H9 (cell line): ENCODE measurements at regions not wholly inside any gene's neighbourhood (a gene's known extent, or its start where the extent isn't known, plus 50 kb on each side); places are given as distances from the start of the nearest gene placed in this dataset.

Experiments
- DNase-seq: peaks from one replicate; pipeline ENCODE4 v3.0.0-alpha.2; 2017
- H2AFZ ChIP-seq: one replicate; pipeline ENCODE4 v1.6.1; 2013; ENCODE audit warnings: mild to moderate bottlenecking, low read length, control low read depth, moderate library complexity
- H2AK5ac ChIP-seq: 2 replicates; pipeline ENCODE4 v1.6.1; 2013; ENCODE audit warnings: low read length, control low read depth, mixed read lengths; ENCODE audit not compliant: insufficient read length
- H2BK120ac ChIP-seq: one replicate; pipeline ENCODE4 v1.6.1; 2013; ENCODE audit warnings: low read depth, mild to moderate bottlenecking, low read length, control low read depth, inconsistent platforms; ENCODE audit not compliant: poor library complexity, severe bottlenecking
- H2BK12ac ChIP-seq: 2 replicates; pipeline ENCODE4 v1.6.1; 2013; ENCODE audit warnings: low read length, control low read depth, mixed read lengths, low read depth; ENCODE audit not compliant: insufficient read length
- H2BK15ac ChIP-seq: 2 replicates; pipeline ENCODE4 v1.6.1; 2013; ENCODE audit warnings: low read depth, low read length, control low read depth
- H2BK20ac ChIP-seq: one replicate; pipeline ENCODE4 v1.6.1; 2013; ENCODE audit warnings: low read depth, mild to moderate bottlenecking, low read length, control low read depth, inconsistent platforms; ENCODE audit not compliant: poor library complexity, severe bottlenecking
- H2BK5ac ChIP-seq: 2 replicates; pipeline ENCODE4 v1.6.1; 2013; ENCODE audit warnings: low read length, control low read depth, mixed read lengths; ENCODE audit not compliant: insufficient read length
- H3K14ac ChIP-seq: 2 replicates; pipeline ENCODE4 v1.6.1; 2013; ENCODE audit warnings: low read length, control low read depth; ENCODE audit not compliant: insufficient read depth
- H3K18ac ChIP-seq: 2 replicates; pipeline ENCODE4 v1.6.1; 2013; ENCODE audit warnings: low read depth, mild to moderate bottlenecking, mixed read lengths, low read length, control low read depth; ENCODE audit not compliant: insufficient read length
- H3K23ac ChIP-seq: 2 replicates; pipeline ENCODE4 v1.6.1; 2013; ENCODE audit warnings: low read length, control low read depth, mixed read lengths, low read depth; ENCODE audit not compliant: insufficient read length
- H3K23me2 ChIP-seq: 2 replicates; pipeline ENCODE4 v1.6.1; 2013; ENCODE audit warnings: low read depth, mild to moderate bottlenecking, mixed read lengths, low read length, control low read depth; ENCODE audit not compliant: insufficient read length, poor library complexity, severe bottlenecking
- H3K27ac ChIP-seq: 2 replicates; pipeline ENCODE4 v1.5.1; 2013; ENCODE audit warnings: low read length, control low read depth, mixed read lengths, low read depth; ENCODE audit not compliant: insufficient read length
- H3K27me3 ChIP-seq: 2 replicates; pipeline ENCODE4 v1.6.1; 2013; ENCODE audit warnings: low read length, control low read depth, inconsistent platforms; ENCODE audit not compliant: insufficient read depth
- H3K4ac ChIP-seq: 2 replicates; pipeline ENCODE4 v1.6.1; 2013; ENCODE audit warnings: low read depth, mild to moderate bottlenecking, control low read depth, inconsistent platforms, low read length, moderate library complexity
- H3K4me1 ChIP-seq: 2 replicates; pipeline ENCODE4 v1.6.1; 2013; ENCODE audit warnings: low read length, control low read depth, inconsistent platforms; ENCODE audit not compliant: insufficient read depth
- H3K4me2 ChIP-seq: 2 replicates; pipeline ENCODE4 v1.6.1; 2013; ENCODE audit warnings: low read length, control low read depth, mixed read lengths; ENCODE audit not compliant: insufficient read length, insufficient read depth
- H3K56ac ChIP-seq: 2 replicates; pipeline ENCODE4 v1.6.1; 2013; ENCODE audit warnings: low read depth, mild to moderate bottlenecking, mixed read lengths, low read length, control low read depth; ENCODE audit not compliant: insufficient read length
- H3K79me1 ChIP-seq: 2 replicates; pipeline ENCODE4 v1.6.1; 2013; ENCODE audit warnings: low read depth, mild to moderate bottlenecking, moderate library complexity, low read length, control low read depth, inconsistent platforms; ENCODE audit not compliant: insufficient read depth, poor library complexity, severe bottlenecking
- H3K79me2 ChIP-seq: 2 replicates; pipeline ENCODE4 v1.6.1; 2013; ENCODE audit warnings: low read length, control low read depth, inconsistent platforms; ENCODE audit not compliant: insufficient read depth
- H3K9ac ChIP-seq: 2 replicates; pipeline ENCODE4 v1.6.1; 2013; ENCODE audit warnings: low read length, control low read depth, mixed read lengths; ENCODE audit not compliant: insufficient read length; ENCODE audit errors: extremely low read depth
- H3K9me3 ChIP-seq: one replicate; pipeline ENCODE4 v1.6.1; 2013; ENCODE audit warnings: low read depth, low read length, inconsistent platforms; ENCODE audit not compliant: control insufficient read depth
- H3T11ph ChIP-seq: one replicate; pipeline ENCODE4 v1.6.1; 2013; ENCODE audit warnings: mild to moderate bottlenecking, low read length, control low read depth, inconsistent platforms
- H4K20me1 ChIP-seq: one replicate; pipeline ENCODE4 v1.6.1; 2013; ENCODE audit not compliant: control insufficient read depth, insufficient read length, insufficient read depth
- H4K5ac ChIP-seq: 2 replicates; pipeline ENCODE4 v1.6.1; 2013; ENCODE audit warnings: low read depth, mild to moderate bottlenecking, mixed read lengths, low read length, control low read depth; ENCODE audit not compliant: insufficient read length
- H4K8ac ChIP-seq: replicated peaks from 2 replicates; pipeline ENCODE4 v1.6.1; 2013; ENCODE audit warnings: low read length, control low read depth, mixed read lengths, low read depth; ENCODE audit not compliant: insufficient read length
- H4K91ac ChIP-seq: 2 replicates; pipeline ENCODE4 v1.6.1; 2013; ENCODE audit warnings: low read depth, mild to moderate bottlenecking, moderate library complexity, mixed read lengths, low read length, control low read depth; ENCODE audit not compliant: insufficient read length
- H3K27ac Mint-ChIP-seq, 3 experiments: 2 replicates in 2 of 3; 3 replicates in 1 of 3; pipeline ENCODE4 v1.8.0; 2020 to 2021; ENCODE audit warnings: mixed read lengths in 3 of 3, mild to moderate bottlenecking in 1 of 3, moderate library complexity in 1 of 3
- H3K27me3 Mint-ChIP-seq: 2 replicates; pipeline ENCODE4 v1.8.0; 2021; ENCODE audit warnings: low read depth, mild to moderate bottlenecking, moderate library complexity, mixed read lengths
- H3K36me3 Mint-ChIP-seq, 3 experiments: 2 replicates in 2 of 3; 3 replicates in 1 of 3; pipeline ENCODE4 v1.8.0; 2020 to 2021; ENCODE audit warnings: low read depth in 3 of 3, mixed read lengths in 3 of 3; ENCODE audit not compliant: insufficient read depth in 1 of 3
- H3K4me1 Mint-ChIP-seq, 2 experiments: 2 replicates each; pipeline ENCODE4 v1.8.0; 2020; ENCODE audit warnings: mixed read lengths in 2 of 2
- H3K4me3 Mint-ChIP-seq, 2 experiments: 2 replicates in 1 of 2; 3 replicates in 1 of 2; pipeline ENCODE4 v1.8.0; 2020 to 2021; ENCODE audit warnings: mild to moderate bottlenecking in 2 of 2, mixed read lengths in 2 of 2, moderate library complexity in 1 of 2
- H3K9me3 Mint-ChIP-seq, 2 experiments: 2 replicates in 1 of 2; 3 replicates in 1 of 2; pipeline ENCODE4 v1.8.0; 2020; ENCODE audit warnings: mild to moderate bottlenecking in 2 of 2, mixed read lengths in 2 of 2, moderate library complexity in 1 of 2
- CTCF ChIP-seq: fragments of 200-600 bp; sonication (generic); conservative IDR thresholded peaks from 3 replicates; pipeline ENCODE4 v1.8.0; 2021; ENCODE audit warnings: antibody characterized with exemption, mild to moderate bottlenecking

DNA sequence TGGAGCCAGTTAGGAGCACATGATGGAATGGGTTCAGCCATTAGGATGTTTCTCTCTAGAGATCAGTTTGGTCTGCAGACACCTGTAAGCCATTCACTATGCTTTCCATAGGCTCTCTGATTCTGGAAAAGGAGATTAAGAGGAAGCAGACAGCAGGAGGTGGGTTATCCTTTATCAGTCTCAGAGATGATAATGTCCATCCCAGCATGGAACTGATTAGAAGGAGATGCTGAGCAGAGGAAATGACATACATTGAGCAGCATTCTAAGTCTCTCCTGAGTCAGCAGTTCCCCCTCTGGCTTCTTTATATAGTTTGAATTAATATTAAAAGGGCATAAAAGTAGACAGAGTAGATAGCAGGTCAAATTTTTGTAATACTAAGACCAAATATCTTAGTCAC is 591.1 kb downstream of the GBE1 start:
- no peak overlapping the region for H2AK5ac ChIP-seq
- no peak overlapping the region for H3K14ac ChIP-seq
- Mint-ChIP-seq H3K9me3 (peaks cover 2 to 5% of the 10 kb centered on the region in 2 experiments; a peak in 4 of 5 replicates), H3K27ac (peak overlapping the region in 2 of 3 experiments; percentile 56 to 92; a peak in 3 of 7 replicates), H3K36me3 (peaks cover 0 to 10% (median 7%) of the 10 kb centered on the region in 3 experiments; a peak in 6 of 7 replicates), H3K4me1 (peaks cover 29 to 33% of the 10 kb centered on the region in 2 experiments), H3K27me3 (no peaks in the 10 kb centered on the region), H3K4me3 (no peak overlapping the region)
- H3T11ph ChIP-seq = no peak overlapping the region
- no peak overlapping the region for H2BK15ac ChIP-seq
- H2AFZ ChIP-seq = no peak overlapping the region
- no peak overlapping the region for H3K9ac ChIP-seq
- peaks cover 3% of the 10 kb centered on the region; the same call in 1 of the 2 replicates for H3K4me1 ChIP-seq
- no peak overlapping the region for H3K18ac ChIP-seq
- H3K79me1 ChIP-seq = no peaks in the 10 kb centered on the region
- no peak overlapping the region for H4K5ac ChIP-seq
- no peak overlapping the region for H3K4ac ChIP-seq
- H3K79me2 ChIP-seq = no peaks in the 10 kb centered on the region
- H3K27ac ChIP-seq = no peak overlapping the region
- H2BK12ac ChIP-seq = no peak overlapping the region
- no peak overlapping the region for H3K56ac ChIP-seq
- H3K23ac ChIP-seq = no peak overlapping the region
- no peak overlapping the region for H2BK20ac ChIP-seq
- H3K27me3 ChIP-seq = no peaks in the 10 kb centered on the region
- H4K8ac ChIP-seq = no peak overlapping the region
- no peaks in the 10 kb centered on the region for H4K20me1 ChIP-seq
- H4K91ac ChIP-seq = no peak overlapping the region
- H3K9me3 ChIP-seq = no peaks in the 10 kb centered on the region
- H2BK120ac ChIP-seq = no peak overlapping the region
- H3K4me2 ChIP-seq = no peak overlapping the region
- no peaks in the 10 kb centered on the region for H3K23me2 ChIP-seq
- no peak for DNase-seq
- no peak for TF ChIP-seq CTCF
- no peak overlapping the region for H2BK5ac ChIP-seq
